Thymus (tissue), 11 donors: ENCODE measurements at regions not wholly inside any gene's neighbourhood (a gene's known extent, or its start where the extent isn't known, plus 50 kb on each side); places are given as distances from the start of the nearest gene placed in this dataset.

Experiments
- DNase-seq, 9 donors: peaks; one replicate each; pipeline ENCODE4 v3.0.0-alpha.2; 2013; ENCODE audit warnings: low spot score in 9 of 9, low read depth in 6 of 9, missing footprints in 1 of 9
- H3K27ac ChIP-seq, 2 donors: one replicate each; pipeline ENCODE4 v1.5.1; 2013; ENCODE audit warnings: control low read depth in 1 of 2, low read depth in 1 of 2, low read length in 1 of 2, mild to moderate bottlenecking in 1 of 2, moderate library complexity in 1 of 2
- H3K27me3 ChIP-seq, 2 donors: one replicate each; pipeline ENCODE4 v1.5.1; 2013; ENCODE audit warnings: low read length in 1 of 2; ENCODE audit not compliant: control insufficient read depth in 2 of 2, insufficient read depth in 1 of 2
- H3K36me3 ChIP-seq, 2 donors: one replicate each; pipeline ENCODE4 v1.5.1; 2013; ENCODE audit warnings: low read length in 1 of 2, mild to moderate bottlenecking in 1 of 2, moderate library complexity in 1 of 2; ENCODE audit not compliant: control insufficient read depth in 2 of 2, insufficient read depth in 2 of 2
- H3K4me1 ChIP-seq, 2 donors: one replicate each; pipeline ENCODE4 v1.5.1; 2013; ENCODE audit warnings: low read length in 2 of 2; ENCODE audit not compliant: control insufficient read depth in 2 of 2, insufficient read depth in 2 of 2
- H3K4me3 ChIP-seq, 2 donors: one replicate each; pipeline ENCODE4 v1.5.1; 2013; ENCODE audit warnings: low read length in 2 of 2, control low read depth in 1 of 2, mild to moderate bottlenecking in 1 of 2
- H3K9me3 ChIP-seq, 2 donors: one replicate each; pipeline ENCODE4 v1.5.1; 2013; ENCODE audit warnings: low read length in 1 of 2, mild to moderate bottlenecking in 1 of 2; ENCODE audit not compliant: control insufficient read depth in 2 of 2, insufficient read depth in 1 of 2
- WGBS: extraction: QIAGEN DNeasy Blood & Tissue Kit; methylation state at CpG from one replicate; pipeline ENCODE4 v1.1.7; 2013; 5-methylcytosine and 5-hydroxymethylcytosine counted together
- donor health status: healthy.

DNA sequence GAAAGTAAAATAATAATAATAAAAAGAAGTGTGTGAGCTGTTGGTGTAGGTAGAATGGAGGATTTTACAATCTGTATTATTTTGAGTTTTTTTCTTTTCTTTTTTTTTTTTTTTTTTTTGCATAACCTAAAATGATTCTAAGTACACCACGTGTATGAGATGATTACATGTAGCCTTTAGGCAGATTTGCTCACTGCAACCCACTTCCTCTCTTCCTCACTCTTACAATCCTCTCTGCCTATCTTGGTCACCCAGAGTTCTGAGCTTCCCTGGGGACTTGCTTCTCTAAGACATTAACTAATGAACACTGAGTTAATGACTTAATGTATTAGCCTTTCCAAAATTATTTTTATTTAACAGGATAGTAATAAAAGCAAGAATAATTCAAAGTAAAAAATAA lies 1169.6 kb downstream of the EFNB2 start:
- H3K4me1 ChIP-seq, result peaks cover 5 to 7% of the 10 kb centered on the region in 2 donors
- H3K9me3 ChIP-seq, result no peaks in the 10 kb centered on the region
- WGBS, result 9% methylated on average over 1 of the region's 1 CpG
- DNase-seq, result peak in 2 of 9 donors; percentile 24 to 37
- no peak overlapping the region for H3K27ac ChIP-seq
- H3K27me3 ChIP-seq, result no peaks in the 10 kb centered on the region
- H3K4me3 ChIP-seq, result no peak overlapping the region
- H3K36me3 ChIP-seq, result no peaks in the 10 kb centered on the region

DNA sequence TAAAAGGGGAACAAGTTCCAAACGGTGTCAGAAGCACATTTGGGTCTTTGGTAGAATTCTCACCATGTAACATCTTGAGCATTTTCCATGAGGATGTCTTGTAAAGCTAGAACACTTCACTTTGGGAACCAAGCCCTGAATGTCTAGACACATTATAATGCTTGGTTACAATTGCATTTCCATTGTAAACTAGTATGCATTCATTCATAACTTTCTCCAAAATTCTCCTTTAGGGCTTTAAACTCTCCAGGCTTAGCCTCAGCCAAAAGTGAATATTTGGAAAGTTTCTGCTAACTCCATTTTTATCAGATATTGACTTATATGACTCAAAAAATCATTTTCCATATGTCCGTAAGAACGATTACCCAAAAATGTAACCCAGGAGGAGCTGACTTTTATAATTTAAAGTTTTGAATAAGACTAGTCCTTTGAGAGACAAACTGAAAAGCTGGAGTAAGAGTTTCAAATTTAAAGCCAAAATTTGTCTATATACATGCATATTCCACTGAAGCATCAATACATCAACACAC lies 1170.4 kb downstream of the EFNB2 start:
- Histone ChIP-seq H3K27me3 (no peaks in the 10 kb centered on the region), H3K36me3 (no peaks in the 10 kb centered on the region), H3K4me3 (no peak overlapping the region), H3K27ac (no peak overlapping the region), H3K9me3 (no peaks in the 10 kb centered on the region), H3K4me1 (peaks cover 5 to 7% of the 10 kb centered on the region in 2 donors)
- no peak for DNase-seq
- WGBS, result 94% methylated on average over 3 of the region's 3 CpGs

DNA sequence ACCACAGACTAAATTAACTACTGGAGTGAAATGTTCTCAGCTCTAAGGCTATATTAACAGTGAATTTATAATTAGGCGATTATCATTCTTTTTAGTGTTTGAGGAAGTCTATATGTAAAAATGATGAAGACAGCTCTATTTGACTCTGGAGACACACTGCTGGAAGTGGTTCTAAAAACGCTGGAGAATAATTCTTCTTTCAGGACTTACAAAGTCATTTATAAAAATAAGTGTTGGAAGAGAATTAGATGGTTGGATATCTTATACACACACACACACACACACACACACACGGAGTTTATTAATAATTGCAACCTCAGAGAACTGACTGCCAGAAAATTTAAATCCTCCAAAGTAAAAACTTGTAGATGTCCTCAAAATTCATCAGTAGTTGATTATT lies 1171.3 kb downstream of the EFNB2 start:
- 67% methylated on average over 3 of the region's 3 CpGs for WGBS
- Histone ChIP-seq H3K27me3 (no peaks in the 10 kb centered on the region), H3K36me3 (no peaks in the 10 kb centered on the region), H3K4me3 (no peak overlapping the region), H3K4me1 (peaks cover 5 to 7% of the 10 kb centered on the region in 2 donors), H3K27ac (no peak overlapping the region), H3K9me3 (no peaks in the 10 kb centered on the region)
- DNase-seq, result no peak

GRCh38 chr13:105363261-105364190 lies 1171.9 kb downstream of the EFNB2 start:
- H3K27me3 ChIP-seq, result no peaks in the 10 kb centered on the region
- H3K27ac ChIP-seq, result peak overlapping the region in 1 of 2 donors; percentile 30
- H3K36me3 ChIP-seq, result no peaks in the 10 kb centered on the region
- no peak overlapping the region for H3K4me3 ChIP-seq
- DNase-seq, result peak in 2 of 9 donors; percentile 8 to 40
- H3K4me1 ChIP-seq, result peaks cover 5 to 7% of the 10 kb centered on the region in 2 donors
- no peaks in the 10 kb centered on the region for H3K9me3 ChIP-seq
- WGBS, result 15% methylated on average over 8 of the region's 8 CpGs

- no peak for DNase-seq
- Histone ChIP-seq H3K4me1 (no peaks in the 10 kb centered on the region), H3K4me3 (no peak overlapping the region), H3K9me3 (no peaks in the 10 kb centered on the region), H3K36me3 (no peaks in the 10 kb centered on the region), H3K27ac (no peak overlapping the region), H3K27me3 (no peaks in the 10 kb centered on the region)
- WGBS, result 98% methylated on average over 4 of the region's 4 CpGs
Measured at GRCh38 chr13:105353654-105354053, 1181.8 kb downstream of the EFNB2 start.

DNA sequence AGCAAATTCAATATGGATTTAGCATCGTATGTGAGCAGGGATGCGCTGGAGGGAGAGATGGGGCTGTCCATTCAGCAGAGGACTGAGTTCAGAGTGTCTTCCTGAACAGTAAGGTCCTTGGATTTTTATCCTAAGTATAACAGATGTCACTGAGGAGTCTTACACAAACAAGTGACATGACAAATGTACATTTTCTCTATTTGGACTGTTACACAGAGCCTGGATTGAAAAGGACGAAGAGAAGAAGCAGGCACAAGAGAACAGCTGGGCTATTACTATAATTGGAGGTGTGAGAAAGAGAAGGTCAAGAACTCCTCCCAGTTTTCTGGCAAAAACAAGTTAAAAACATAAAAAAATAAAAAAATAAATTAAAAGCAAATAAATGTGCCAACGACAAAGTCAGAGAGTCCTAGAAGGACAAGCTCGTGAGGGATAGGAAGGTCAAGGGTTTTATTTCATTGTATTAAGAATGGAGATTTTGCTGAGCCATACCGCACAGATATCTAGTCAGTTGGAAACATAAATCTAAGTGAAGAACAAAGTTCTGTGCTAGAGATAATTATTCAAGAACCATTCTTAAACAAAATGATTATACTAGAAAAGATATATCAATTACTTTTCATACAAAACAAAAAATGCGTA lies 1186.3 kb downstream of the EFNB2 start:
- Histone ChIP-seq H3K36me3 (no peaks in the 10 kb centered on the region), H3K9me3 (no peaks in the 10 kb centered on the region), H3K27ac (no peak overlapping the region), H3K4me3 (no peak overlapping the region), H3K4me1 (no peaks in the 10 kb centered on the region), H3K27me3 (no peaks in the 10 kb centered on the region)
- 98% methylated on average over 7 of the region's 7 CpGs for WGBS
- DNase-seq, result no peak

DNA sequence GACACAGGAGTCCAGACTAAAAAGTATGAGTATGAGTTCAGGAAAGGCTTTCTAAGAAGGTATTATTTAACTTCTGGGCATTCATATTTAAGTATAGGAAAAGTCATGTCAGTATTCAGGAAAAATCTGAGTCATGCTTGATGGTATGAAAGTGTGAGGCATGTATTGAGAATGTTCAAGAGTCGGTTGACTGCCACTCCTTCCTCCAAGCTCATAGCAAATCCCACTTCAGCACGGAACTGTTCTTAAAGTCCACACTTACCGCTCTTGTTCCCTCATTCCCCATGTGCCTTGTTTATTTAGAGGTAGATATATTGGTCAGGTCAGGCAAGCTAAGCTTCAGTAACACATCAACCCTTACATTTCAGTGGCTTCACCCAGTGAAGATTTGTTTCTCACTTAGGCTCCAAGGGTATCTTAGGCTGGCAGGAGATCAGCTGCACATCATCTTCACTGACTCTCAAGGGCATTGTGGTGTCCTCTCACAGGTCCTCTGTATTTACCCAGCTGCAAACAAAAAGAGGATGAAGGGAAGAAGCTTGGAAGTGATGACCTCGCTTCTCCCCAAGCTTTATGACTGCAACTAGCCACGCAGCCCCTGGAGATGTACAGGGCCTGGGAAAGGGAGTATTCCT lies 1189.2 kb downstream of the EFNB2 start:
- no peaks in the 10 kb centered on the region for H3K36me3 ChIP-seq
- H3K27ac ChIP-seq, result no peak overlapping the region
- no peak overlapping the region for H3K4me3 ChIP-seq
- H3K4me1 ChIP-seq, result peaks cover 0 to 2% of the 10 kb centered on the region in 2 donors
- H3K9me3 ChIP-seq, result no peaks in the 10 kb centered on the region
- DNase-seq, result no peak
- WGBS, result 86% methylated on average over 5 of the region's 5 CpGs
- no peaks in the 10 kb centered on the region for H3K27me3 ChIP-seq

DNA sequence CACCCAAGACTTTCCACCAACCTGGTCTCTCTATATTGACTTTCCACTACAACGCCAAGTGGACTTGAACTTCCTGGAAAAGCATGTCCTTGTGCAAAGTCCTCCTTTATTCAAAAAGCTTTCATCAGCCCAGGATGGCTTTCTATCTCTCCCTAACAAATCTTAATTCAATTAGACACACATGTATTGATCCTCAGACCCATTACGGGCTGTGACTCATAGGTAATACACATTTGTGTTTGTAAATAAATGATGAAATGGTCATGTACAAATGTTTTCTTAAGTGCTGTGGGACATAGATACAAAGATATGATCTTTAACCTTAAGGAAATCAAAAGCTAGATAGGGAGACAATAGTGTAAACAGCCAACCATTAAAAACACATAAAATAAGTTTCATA lies 1189.7 kb downstream of the EFNB2 start:
- Histone ChIP-seq H3K4me3 (no peak overlapping the region), H3K4me1 (peaks cover 0 to 2% of the 10 kb centered on the region in 2 donors), H3K36me3 (no peaks in the 10 kb centered on the region), H3K27me3 (no peaks in the 10 kb centered on the region), H3K27ac (no peak overlapping the region), H3K9me3 (no peaks in the 10 kb centered on the region)
- DNase-seq, result no peak
- WGBS, result 98% methylated on average over 2 of the region's 2 CpGs

- Histone ChIP-seq H3K4me3 (no peak overlapping the region), H3K9me3 (no peaks in the 10 kb centered on the region), H3K27ac (no peak overlapping the region), H3K4me1 (peaks cover 0 to 2% of the 10 kb centered on the region in 2 donors), H3K36me3 (no peaks in the 10 kb centered on the region), H3K27me3 (no peaks in the 10 kb centered on the region)
- no peak for DNase-seq
- WGBS, result 94% methylated on average over 3 of the region's 3 CpGs
Measured at GRCh38 chr13:105345131-105345530, 1190.3 kb downstream of the EFNB2 start.
